Vagina (tissue), 2 donors: ENCODE measurements at regions not wholly inside any gene's neighbourhood (a gene's known extent, or its start where the extent isn't known, plus 50 kb on each side); places are given as distances from the start of the nearest gene placed in this dataset.

Experiments used
- POLR2A ChIP-seq, 2 donors: fragments of 450-650 bp; IDR thresholded peaks; one replicate each; pipeline ENCODE4 v1.6.1; 2017; ENCODE audit warnings: antibody characterized with exemption in 2 of 2, mild to moderate bottlenecking in 2 of 2, moderate library complexity in 2 of 2
- POLR2AphosphoS5 ChIP-seq, 2 donors: sonication (generic); formaldehyde crosslinking; IDR thresholded peaks; one replicate each; pipeline ENCODE4 v1.9.0; 2017; ENCODE audit warnings: antibody characterized with exemption in 2 of 2, mild to moderate bottlenecking in 2 of 2, low read depth in 1 of 2; ENCODE audit not compliant: insufficient read depth in 1 of 2
- TF ChIP-seq, protein P1 (sequence below), 3 experiments: fragments of 450-650 bp in 2 of 3; fragments of 200-600 bp in 1 of 3; sonication (generic) in 1 of 3; IDR thresholded peaks; one replicate each; pipeline ENCODE4 v1.5.1; 2017 to 2019; ENCODE audit warnings: antibody characterized with exemption in 3 of 3, mild to moderate bottlenecking in 2 of 3, moderate library complexity in 2 of 3

DNA sequence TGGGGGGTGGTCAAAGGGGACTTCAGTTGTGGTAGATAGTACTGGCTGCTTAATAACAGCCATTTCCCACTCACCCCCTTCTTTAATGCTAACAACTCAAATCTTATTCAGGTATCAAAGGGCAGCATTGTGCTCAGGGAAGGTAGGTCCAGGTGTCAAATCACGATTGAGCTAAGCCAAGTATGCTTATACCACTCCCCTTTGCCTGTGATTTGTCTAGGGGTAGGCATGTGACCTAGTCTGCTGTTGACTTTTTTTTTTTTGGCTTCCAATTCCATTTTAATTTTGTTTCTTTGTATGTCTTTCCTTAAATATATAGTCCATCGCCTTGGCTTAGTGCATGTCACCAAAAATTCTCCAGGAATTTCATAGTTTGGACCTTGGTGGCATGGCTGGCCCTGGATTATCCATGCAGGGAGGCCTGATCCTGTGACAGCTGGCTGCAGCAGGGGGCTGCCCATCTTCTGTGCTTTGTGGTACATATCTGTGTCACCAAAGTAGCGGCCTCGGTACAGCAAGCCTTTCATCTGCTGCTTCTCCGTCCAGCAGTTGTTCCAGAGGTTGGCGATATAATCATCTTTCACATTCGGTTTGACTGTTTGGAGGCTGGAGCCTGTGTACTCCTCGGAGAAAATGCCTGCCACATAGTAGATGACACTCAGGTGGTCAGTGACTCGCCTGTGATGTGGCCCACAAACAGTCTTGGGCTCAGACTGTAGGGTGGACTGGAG lies 68.1 kb upstream of the SPRED2 start:
- TF ChIP-seq POLR2AphosphoS5 (IDR thresholded peaks at IDR 0.05; ENCODE audit: insufficient read depth in 1 of 2, low read depth in 1 of 2) (no peak), POLR2A (IDR thresholded peaks at IDR 0.05) (no peak)
- TF ChIP-seq, protein P1, sequence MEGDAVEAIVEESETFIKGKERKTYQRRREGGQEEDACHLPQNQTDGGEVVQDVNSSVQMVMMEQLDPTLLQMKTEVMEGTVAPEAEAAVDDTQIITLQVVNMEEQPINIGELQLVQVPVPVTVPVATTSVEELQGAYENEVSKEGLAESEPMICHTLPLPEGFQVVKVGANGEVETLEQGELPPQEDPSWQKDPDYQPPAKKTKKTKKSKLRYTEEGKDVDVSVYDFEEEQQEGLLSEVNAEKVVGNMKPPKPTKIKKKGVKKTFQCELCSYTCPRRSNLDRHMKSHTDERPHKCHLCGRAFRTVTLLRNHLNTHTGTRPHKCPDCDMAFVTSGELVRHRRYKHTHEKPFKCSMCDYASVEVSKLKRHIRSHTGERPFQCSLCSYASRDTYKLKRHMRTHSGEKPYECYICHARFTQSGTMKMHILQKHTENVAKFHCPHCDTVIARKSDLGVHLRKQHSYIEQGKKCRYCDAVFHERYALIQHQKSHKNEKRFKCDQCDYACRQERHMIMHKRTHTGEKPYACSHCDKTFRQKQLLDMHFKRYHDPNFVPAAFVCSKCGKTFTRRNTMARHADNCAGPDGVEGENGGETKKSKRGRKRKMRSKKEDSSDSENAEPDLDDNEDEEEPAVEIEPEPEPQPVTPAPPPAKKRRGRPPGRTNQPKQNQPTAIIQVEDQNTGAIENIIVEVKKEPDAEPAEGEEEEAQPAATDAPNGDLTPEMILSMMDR (IDR thresholded peaks at IDR 0.05): no peak
